Amniotic epithelial cell (primary cell): ENCODE measurements at regions not wholly inside any gene's neighbourhood (a gene's known extent, or its start where the extent isn't known, plus 50 kb on each side); places are given as distances from the start of the nearest gene placed in this dataset.
"Not testable (repeated sequence)": the region's sequence is repeated elsewhere in the genome, so short reads cannot be mapped to it uniquely, and the experiment has no call there.

Source experiments
- DNase-seq: peaks from one replicate; pipeline ENCODE4 v3.0.0-alpha.2; 2010; ENCODE audit warnings: low read depth

DNA sequence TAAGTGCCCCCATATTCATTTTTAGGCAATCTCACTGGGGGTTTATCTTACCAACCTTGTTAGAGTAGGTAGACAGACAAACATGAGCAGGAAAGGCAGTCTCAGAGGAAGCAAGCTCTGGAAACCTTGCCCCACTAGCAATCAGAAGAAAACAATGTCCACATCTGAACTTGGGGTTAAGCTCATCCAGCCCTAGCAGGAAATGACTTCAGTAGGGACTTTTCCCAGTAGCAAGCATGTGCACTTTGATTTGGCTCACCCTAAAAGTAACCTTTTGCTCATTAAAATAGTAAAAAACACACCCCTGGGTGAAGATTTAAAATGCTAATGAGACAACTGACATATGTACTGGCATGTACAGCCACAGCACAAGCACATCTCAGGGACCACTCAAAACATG, 175.5 kb downstream of the AKAIN1 start:
- DNase-seq: no peak

DNA sequence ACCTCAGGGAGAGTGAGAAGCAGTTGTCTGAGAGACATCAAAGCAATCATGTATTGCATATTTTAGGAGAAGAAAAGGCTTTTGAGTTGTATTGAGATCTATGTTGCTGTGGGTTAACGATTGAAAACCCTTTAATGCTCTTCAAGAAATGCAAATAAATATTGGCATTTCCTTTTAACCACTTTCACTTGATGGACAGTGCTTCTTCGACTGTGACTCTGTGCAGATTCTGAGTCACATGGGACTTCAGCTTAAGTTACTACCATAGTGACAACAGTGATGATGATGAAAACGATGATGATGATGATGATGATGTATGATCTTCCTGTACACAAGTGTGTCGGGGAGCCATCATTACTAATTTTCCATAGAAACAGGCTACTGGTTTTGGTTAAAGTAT, 181.8 kb downstream of the AKAIN1 start:
- DNase-seq: no peak

GRCh38 chr18:5004031-5004820, 192.8 kb downstream of the AKAIN1 start:
- DNase-seq: not testable (repeated sequence)

- DNase-seq: no peak
Measured at GRCh38 chr18:4994710-4995109, 202.3 kb downstream of the AKAIN1 start.

DNA sequence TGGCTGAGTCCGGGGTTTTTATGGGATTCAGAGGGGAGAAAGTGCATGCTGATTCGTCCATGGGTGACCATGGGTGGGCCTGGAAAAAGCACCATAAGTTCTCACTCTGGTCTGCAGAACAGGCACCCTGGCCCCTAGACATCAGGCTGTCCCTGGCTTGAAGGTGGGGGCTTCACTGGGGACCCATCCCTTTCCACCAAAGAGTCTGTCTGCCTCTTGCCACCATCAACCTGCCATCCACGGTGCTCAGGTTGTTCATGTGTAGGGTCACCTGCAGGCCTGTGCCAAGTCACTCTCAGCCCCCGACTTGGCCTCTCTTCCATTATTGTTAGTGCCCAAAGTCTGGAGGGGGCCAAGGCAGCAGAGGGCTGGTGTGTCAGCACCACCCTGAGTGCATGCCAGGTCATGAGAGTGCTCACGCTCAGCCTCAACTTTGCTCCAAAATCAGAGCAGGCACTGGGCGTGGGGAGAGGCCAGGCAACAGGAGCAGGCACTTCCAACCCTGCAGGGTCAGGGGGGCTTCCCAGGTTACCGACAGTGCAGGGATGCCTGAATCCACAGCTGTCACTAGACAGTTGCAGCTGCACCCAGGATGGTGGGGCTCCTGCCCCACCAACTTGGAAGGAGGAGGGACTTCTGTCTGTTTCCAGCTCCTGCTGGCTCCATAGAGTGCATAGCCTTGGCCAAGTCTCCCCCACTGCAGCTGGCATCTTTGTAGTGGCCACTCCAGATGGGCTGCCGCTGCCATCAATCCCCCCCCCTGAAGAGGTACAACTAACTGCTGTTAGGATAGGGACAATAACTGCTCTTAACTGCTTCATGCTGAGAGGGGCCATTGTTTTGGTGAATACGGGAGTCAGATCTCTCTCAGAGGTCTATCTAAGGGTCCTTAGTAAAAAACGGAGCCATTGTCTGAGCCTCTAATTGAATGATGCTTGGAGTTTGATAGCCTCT, 209.3 kb downstream of the AKAIN1 start:
- no peak for DNase-seq

DNA sequence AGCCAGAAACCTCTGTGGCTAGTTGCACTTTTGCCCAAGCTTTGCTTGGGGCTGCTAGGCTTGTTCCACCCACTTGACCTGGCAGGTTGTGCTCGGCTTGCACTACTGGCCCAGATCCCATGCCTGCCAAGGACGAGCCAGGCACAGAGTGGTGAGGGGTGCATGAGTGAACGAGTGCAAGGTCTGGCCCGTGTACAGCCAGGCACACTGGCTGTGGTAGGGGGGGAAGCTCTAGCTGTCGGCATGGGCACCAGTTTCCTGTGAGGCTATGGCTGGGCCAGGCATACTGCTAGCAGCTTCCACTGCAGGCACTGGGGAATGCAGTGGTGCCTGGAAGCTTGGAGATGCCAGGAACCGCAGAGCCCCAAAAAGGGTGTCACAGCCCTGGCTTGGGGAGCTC, 210.4 kb downstream of the AKAIN1 start:
- no peak for DNase-seq

- DNase-seq: no peak
Measured at GRCh38 chr18:4986066-4986465, 211.0 kb downstream of the AKAIN1 start.

DNA sequence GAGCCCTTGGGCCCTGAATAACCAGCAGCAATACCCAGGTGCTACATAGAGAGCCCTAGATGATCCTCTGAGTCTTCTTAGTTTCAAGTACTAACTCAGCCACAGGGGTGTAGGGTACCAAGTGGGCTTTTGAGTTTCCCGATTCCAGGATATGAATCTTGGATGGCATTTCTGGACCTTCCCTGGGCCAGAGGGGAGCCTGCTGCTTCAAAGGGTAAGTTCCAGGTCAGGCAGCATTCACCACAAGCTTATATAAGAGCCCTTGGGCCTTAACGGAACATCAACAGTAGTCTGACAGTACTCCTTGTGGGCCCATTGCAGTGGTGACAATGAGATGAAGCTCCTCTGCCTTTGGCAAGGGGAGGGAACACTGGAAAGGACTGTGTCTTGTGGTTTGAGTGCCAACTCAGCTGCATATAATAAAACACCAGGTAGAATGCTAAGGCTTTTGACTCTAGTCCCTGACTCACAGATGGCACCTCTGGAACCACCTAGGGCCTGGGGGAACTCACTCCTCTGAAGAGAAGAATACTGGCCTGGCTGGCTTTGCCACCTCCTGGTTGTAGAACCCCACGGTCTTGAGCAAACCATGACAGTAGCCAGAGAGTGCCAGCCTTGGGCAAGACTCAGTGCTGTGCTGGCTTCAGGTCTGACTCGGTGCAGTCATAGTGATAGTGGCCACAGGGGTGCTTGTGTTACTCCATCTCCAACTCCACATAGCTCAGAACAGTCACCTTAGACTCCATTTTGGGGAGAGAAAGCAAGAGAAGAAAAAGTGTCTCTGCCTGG, 235.7 kb downstream of the AKAIN1 start:
- no peak for DNase-seq

- DNase-seq: no peak
Measured at GRCh38 chr18:4960578-4960977, 236.5 kb downstream of the AKAIN1 start.

DNA sequence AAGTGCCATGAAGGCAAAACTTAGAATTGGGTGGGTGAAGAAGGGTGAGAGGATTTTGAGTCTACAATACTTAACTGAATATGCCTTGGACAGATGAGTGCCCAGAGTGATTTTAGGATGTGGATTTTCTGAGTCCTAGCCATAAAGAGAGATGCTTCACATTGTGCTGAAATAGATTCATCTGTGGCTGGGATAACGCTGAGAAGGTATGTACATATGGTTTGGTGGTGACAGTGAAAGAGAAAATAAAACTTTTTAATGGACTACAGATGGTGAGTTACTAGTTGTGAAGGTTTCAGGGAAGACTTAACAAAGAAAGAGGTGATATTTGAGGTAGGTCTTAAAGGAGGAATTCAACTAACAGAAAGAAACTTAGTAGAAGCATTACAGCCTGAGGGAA, 265.8 kb downstream of the AKAIN1 start:
- DNase-seq: no peak

DNA sequence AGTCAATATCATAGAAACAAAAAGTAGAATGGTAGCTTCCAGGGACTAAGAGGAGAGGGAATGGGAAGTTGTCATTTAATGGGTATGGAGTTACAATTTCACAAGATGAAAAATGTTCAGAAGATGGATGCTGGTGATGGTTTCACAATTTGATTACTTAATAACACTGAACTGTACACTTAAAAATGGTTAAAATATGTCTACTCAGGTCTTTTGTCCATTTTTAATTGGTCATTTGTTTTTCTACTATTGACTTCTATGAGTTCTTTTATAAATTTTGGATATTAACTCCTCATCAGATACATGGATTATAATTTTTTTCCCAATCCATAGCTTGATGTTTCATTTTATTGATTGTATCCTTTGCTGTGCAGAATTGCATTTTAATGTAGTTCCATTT, 275.5 kb downstream of the AKAIN1 start:
- DNase-seq: no peak

DNA sequence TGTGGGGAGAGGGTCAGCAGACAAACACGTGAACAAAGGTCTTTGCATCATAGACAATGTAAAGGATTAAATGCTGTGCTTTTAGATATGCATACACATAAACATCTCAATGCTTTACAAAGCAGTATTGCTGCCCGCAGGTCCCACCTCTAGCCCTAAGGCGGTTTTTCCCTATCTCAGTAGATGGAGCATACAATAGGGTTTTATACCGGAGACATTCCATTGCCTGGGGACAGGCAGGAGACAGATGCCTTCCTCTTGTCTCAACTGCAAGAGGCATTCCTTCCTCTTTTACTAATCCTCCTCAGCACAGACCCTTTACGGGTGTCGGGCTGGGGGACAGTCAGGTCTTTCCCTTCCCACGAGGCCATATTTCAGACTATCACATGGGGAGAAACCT, 279.5 kb downstream of the AKAIN1 start:
- not testable (repeated sequence) for DNase-seq

DNA sequence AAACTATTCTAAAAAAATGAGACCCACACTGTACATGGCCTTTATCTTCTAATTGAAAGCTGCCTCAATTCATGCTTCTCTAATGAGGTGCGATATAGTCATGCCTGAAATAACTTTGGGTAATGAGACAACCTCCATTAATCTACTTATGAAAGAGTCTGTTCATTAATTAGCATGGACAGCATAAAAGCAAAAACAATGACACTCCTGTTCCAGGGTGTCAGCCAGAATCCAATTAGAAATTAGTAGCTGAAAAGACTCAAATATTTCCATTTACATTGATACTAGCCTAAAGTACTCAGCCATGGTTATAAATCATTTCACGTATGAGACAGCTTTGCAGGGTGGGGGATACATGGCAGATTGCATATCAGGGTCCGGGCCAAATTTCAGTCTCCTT, 288.7 kb downstream of the AKAIN1 start:
- no peak for DNase-seq

GRCh38 chr18:4906856-4907255, 290.2 kb downstream of the AKAIN1 start:
- no peak for DNase-seq

GRCh38 chr18:4888251-4889040, 308.6 kb downstream of the AKAIN1 start:
- DNase-seq: no peak

GRCh38 chr18:4878480-4878879, 318.6 kb downstream of the AKAIN1 start:
- no peak for DNase-seq

DNA sequence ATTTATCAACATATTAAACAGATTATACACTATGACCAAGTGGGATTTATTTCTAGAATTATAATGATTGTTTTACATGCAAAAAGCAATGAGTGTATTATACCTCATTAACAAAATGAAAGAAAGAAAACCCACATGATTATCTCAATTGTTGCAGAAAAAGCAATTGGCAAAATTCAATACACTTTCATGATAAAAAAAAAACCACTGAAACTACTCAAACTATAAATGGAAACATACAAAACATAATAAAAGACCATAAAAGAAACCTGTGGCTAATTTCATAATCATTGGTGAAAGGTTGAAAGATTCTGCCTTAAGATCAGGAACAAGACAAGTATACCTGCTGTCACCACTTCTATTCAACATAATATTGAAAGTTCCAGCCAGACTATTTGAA, 325.9 kb downstream of the AKAIN1 start:
- no peak for DNase-seq

GRCh38 chr18:4870177-4870773, 326.8 kb downstream of the AKAIN1 start:
- DNase-seq: no peak

- DNase-seq: no peak
Measured at GRCh38 chr18:4869155-4869554, 327.9 kb downstream of the AKAIN1 start.

- DNase-seq: no peak
Measured at GRCh38 chr18:4858379-4859127, 338.5 kb downstream of the AKAIN1 start.
